Omental fat pad (tissue), 3 donors: ENCODE measurements at regions not wholly inside any gene's neighbourhood (a gene's known extent, or its start where the extent isn't known, plus 50 kb on each side); places are given as distances from the start of the nearest gene placed in this dataset.

Experiments used
- ATAC-seq: fragments of 150-250 bp; one replicate; pipeline ENCODE4 v1.9.1; 2016; ENCODE audit warnings: mild to moderate bottlenecking, moderate library complexity; ENCODE audit not compliant: low FRiP score
- DNase-seq: peaks from one replicate; pipeline ENCODE4 v3.0.0-alpha.2; 2019; ENCODE audit warnings: low spot score
- CTCF ChIP-seq, 3 donors: fragments of 450-650 bp; IDR thresholded peaks; one replicate each; pipeline ENCODE4 v1.5.1; 2016 to 2017; ENCODE audit warnings: antibody characterized with exemption in 3 of 3, mild to moderate bottlenecking in 3 of 3, moderate library complexity in 2 of 3

DNA sequence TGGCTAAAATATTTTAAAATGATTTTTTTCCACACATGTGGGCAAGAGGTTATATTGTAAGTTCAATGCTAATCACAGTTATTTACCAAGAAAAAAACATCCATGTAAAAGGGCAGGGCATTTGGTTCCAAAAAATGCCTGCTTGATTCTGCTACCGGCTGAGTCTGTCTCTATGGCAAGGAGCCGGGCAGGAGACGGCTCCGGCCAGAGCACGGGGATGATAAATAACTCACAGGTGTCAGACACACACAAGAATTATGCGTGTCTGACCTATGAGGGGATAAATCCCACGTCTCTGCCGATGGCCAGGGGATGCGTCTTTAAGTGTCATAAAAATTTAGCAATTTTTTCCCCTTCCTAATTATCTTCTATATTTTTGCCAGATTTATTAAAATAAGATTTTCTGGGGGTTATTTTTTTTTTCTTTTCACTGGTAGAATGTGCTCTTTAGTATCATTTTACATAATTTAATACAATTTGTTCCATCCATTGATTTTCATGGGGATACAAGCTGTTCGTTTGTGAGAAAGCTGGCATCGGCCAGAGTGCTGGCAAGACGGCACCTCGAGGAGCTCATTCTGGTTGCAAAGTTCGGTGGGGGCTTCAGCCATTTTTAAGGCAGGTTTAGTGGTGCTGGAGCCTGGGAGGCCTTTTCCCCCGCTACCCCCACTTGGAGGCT is 253.9 kb downstream of the ZNF536 start:
- ATAC-seq = no peak
- no peak for DNase-seq

DNA sequence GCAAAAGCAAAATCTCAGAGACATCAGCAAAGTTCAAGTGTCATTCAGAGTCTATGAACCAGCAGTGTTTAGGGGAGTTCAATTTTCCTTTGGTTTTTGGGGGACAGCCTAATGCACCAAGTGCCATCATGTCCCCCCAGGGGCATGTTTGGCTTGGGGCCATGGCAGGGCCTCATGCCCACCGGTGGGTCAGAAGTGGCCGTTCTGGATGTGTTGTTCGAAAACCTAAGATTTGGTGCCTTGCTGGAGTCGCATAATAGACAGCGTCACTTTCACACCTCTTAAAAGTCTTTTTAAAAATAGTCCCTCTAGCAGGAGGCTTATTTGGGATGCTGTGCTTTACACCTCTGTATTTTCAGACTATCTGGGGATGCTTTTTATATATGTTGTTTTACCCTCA is 250.1 kb downstream of the ZNF536 start:
- no peak for ATAC-seq
- no peak for DNase-seq
- TF ChIP-seq CTCF (IDR thresholded peaks at IDR 0.05) = no peak

More for the DNA sequence above, 253.9 kb downstream of the ZNF536 start:
- TF ChIP-seq CTCF (IDR thresholded peaks at IDR 0.05) = no peak

DNA sequence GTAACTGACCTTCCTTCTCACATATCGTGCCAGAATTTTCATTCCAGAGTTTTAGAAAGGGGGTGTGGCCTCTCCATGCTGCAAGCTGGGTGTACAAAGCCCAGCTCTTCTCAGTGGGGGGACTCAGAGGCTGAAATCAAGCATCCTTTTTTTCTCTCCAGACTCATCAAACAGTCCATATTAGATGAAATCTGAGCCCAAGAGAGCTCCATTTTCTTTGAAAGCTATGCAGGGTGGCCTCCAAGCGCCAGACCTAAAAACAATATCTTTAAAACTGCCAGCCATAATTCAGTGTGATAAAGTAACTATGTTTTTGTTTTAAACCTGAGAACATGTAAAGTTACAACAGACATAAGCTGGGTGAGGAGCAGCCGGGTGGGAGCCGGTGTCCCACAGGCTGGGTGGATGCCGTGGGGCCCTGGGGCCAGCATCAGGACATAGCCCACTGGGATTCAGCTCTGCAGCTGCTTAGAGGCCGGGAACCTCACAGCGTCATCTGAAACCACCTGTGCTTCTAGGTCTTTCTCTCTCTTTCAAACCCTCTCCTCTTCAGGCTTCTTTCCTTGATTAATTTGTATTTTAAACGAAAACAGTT is 249.2 kb downstream of the ZNF536 start:
- DNase-seq = no peak
- no peak for TF ChIP-seq CTCF (IDR thresholded peaks at IDR 0.05)
- no peak for ATAC-seq

DNA sequence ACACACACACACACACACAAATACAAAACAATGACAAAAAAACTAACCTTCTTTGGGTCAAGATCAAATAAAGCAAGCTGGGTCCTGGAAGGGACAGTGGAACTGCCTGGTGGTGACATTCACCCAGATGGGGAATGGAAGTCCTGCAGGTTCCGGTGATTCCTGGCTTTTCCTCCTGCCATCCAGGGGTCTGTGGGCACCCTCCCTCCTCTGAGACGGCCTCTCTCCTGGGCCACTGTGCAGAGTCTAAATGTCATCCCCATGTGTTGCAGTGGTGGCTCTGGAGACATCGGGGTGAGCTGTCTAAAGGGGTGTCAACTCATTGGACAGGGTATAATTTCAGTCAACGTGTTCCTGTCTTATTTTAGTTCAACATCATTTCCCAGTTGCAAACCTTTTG is 248.2 kb downstream of the ZNF536 start:
- no peak for TF ChIP-seq CTCF (IDR thresholded peaks at IDR 0.05)
- ATAC-seq (no peak), DNase-seq (no peak)

DNA sequence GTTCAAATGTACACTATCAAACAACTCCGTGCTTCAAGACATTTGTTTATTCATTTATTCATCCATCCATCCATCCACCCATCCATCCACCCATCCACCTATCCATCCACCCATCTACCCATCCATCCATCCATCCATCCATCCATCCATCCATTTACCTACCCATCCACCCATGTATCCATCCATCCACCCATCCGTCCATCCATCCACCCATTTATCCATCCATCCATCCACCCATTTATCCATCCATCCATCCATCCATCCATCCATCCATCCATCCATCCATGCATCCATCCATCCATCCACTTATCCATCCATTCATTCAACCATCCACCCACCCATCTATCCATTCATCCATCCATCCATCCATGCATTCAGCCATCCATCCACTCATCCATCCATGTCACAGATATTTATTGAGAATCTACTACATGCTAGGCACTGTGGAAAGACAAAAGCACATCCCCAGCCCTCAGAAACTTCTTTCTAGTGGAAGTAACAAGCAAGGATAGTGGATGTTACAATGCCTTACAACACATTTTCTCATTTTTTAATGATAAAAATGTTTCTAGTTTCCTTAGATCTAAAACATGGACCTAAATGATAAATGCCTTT is 237.6 kb downstream of the ZNF536 start:
- no peak for TF ChIP-seq CTCF (IDR thresholded peaks at IDR 0.05)
- DNase-seq = no peak
- ATAC-seq = no peak

GRCh38 chr19:30608471-30608870 is 236.3 kb downstream of the ZNF536 start:
- DNase-seq (no peak), ATAC-seq (no peak)
- no peak for TF ChIP-seq CTCF (IDR thresholded peaks at IDR 0.05)
